ENCODE measurements at regions not wholly inside any gene's neighbourhood (a gene's known extent, or its start where the extent isn't known, plus 50 kb on each side); places are given as distances from the start of the nearest gene placed in this dataset.
"Not testable (repeated sequence)": the region's sequence is repeated elsewhere in the genome, so short reads cannot be mapped to it uniquely, and the experiment has no call there.

GRCh38 chrX:1883772-1884171, 268.9 kb downstream of the ASMT start:
- H4K20me1 ChIP-seq (ENCODE audit: insufficient read depth), result no peaks in the 10 kb centered on the region
- H3K79me2 ChIP-seq (ENCODE audit: insufficient read depth, low read depth), result no peaks in the 10 kb centered on the region
- no peak overlapping the region for H3K27ac ChIP-seq
- no peak overlapping the region for H3K4me2 ChIP-seq
- H3K9ac ChIP-seq, result no peak overlapping the region
- H2AFZ ChIP-seq (ENCODE audit: low read depth), result no peak overlapping the region
- no peaks in the 10 kb centered on the region for H3K36me3 ChIP-seq (ENCODE audit: insufficient read depth)
- H3K4me1 ChIP-seq (ENCODE audit: low read depth, poor library complexity, severe bottlenecking), result no peaks in the 10 kb centered on the region
- H3K27me3 ChIP-seq (ENCODE audit: insufficient read depth, low read depth), result no peaks in the 10 kb centered on the region
- H3K4me3 ChIP-seq (IDR thresholded peaks at IDR 0.05; ENCODE audit: insufficient read depth, low read depth, low read length), result no peak overlapping the region
- TF ChIP-seq CTCF (conservative IDR thresholded peaks at IDR 0.05; ENCODE audit: low read depth, low read length), result no peak

- Histone ChIP-seq H3K4me1 (ENCODE audit: low read depth, poor library complexity, severe bottlenecking) (no peaks in the 10 kb centered on the region), H3K4me3 (IDR thresholded peaks at IDR 0.05; ENCODE audit: insufficient read depth, low read depth, low read length) (no peak overlapping the region), H4K20me1 (ENCODE audit: insufficient read depth) (no peaks in the 10 kb centered on the region), H3K27me3 (ENCODE audit: insufficient read depth, low read depth) (no peaks in the 10 kb centered on the region), H3K36me3 (ENCODE audit: insufficient read depth) (no peaks in the 10 kb centered on the region), H3K9ac (no peak overlapping the region), H3K4me2 (no peak overlapping the region), H2AFZ (ENCODE audit: low read depth) (no peak overlapping the region), H3K27ac (no peak overlapping the region), H3K79me2 (ENCODE audit: insufficient read depth, low read depth) (no peaks in the 10 kb centered on the region)
- no peak for TF ChIP-seq CTCF (conservative IDR thresholded peaks at IDR 0.05; ENCODE audit: low read depth, low read length)
Measured at GRCh38 chrX:1884446-1884845, 269.6 kb downstream of the ASMT start.

GRCh38 chrX:1885116-1885515, 270.3 kb downstream of the ASMT start:
- no peaks in the 10 kb centered on the region for H4K20me1 ChIP-seq (ENCODE audit: insufficient read depth)
- H3K36me3 ChIP-seq (ENCODE audit: insufficient read depth), result no peaks in the 10 kb centered on the region
- H2AFZ ChIP-seq (ENCODE audit: low read depth), result no peak overlapping the region
- H3K27me3 ChIP-seq (ENCODE audit: insufficient read depth, low read depth), result no peaks in the 10 kb centered on the region
- H3K4me1 ChIP-seq (ENCODE audit: low read depth, poor library complexity, severe bottlenecking), result no peaks in the 10 kb centered on the region
- TF ChIP-seq CTCF (conservative IDR thresholded peaks at IDR 0.05; ENCODE audit: low read depth, low read length), result no peak
- no peak overlapping the region for H3K4me3 ChIP-seq (IDR thresholded peaks at IDR 0.05; ENCODE audit: insufficient read depth, low read depth, low read length)
- no peak overlapping the region for H3K27ac ChIP-seq
- no peak overlapping the region for H3K9ac ChIP-seq
- H3K79me2 ChIP-seq (ENCODE audit: insufficient read depth, low read depth), result no peaks in the 10 kb centered on the region
- H3K4me2 ChIP-seq, result no peak overlapping the region

GRCh38 chrX:1888305-1888704, 273.4 kb downstream of the ASMT start:
- not testable (repeated sequence) for H3K4me3 ChIP-seq (IDR thresholded peaks at IDR 0.05; ENCODE audit: insufficient read depth, low read depth, low read length); H4K20me1 ChIP-seq (ENCODE audit: insufficient read depth); H3K4me2 ChIP-seq; H3K36me3 ChIP-seq (ENCODE audit: insufficient read depth); H3K4me1 ChIP-seq (ENCODE audit: low read depth, poor library complexity, severe bottlenecking); H2AFZ ChIP-seq (ENCODE audit: low read depth); H3K9ac ChIP-seq; H3K79me2 ChIP-seq (ENCODE audit: insufficient read depth, low read depth); H3K27me3 ChIP-seq (ENCODE audit: insufficient read depth, low read depth); H3K27ac ChIP-seq

- Histone ChIP-seq H3K79me2 (ENCODE audit: insufficient read depth, low read depth) (no peaks in the 10 kb centered on the region), H3K27me3 (ENCODE audit: insufficient read depth, low read depth) (no peaks in the 10 kb centered on the region), H4K20me1 (ENCODE audit: insufficient read depth) (no peaks in the 10 kb centered on the region), H3K27ac (no peak overlapping the region), H3K4me3 (IDR thresholded peaks at IDR 0.05; ENCODE audit: insufficient read depth, low read depth, low read length) (no peak overlapping the region), H3K36me3 (ENCODE audit: insufficient read depth) (no peaks in the 10 kb centered on the region), H3K9ac (no peak overlapping the region), H2AFZ (ENCODE audit: low read depth) (no peak overlapping the region), H3K4me2 (no peak overlapping the region), H3K4me1 (ENCODE audit: low read depth, poor library complexity, severe bottlenecking) (no peaks in the 10 kb centered on the region)
- no peak for TF ChIP-seq CTCF (conservative IDR thresholded peaks at IDR 0.05; ENCODE audit: low read depth, low read length)
Measured at GRCh38 chrX:1894026-1894294, 279.1 kb downstream of the ASMT start.
